ENCODE measurements at regions not wholly inside any gene's neighbourhood (a gene's known extent, or its start where the extent isn't known, plus 50 kb on each side); places are given as distances from the start of the nearest gene placed in this dataset.
"Not testable (repeated sequence)": the region's sequence is repeated elsewhere in the genome, so short reads cannot be mapped to it uniquely, and the experiment has no call there.

GRCh38 chr18:2218101-2218500, 353.2 kb downstream of the METTL4 start:
- H3K4me1 Mint-ChIP-seq (ENCODE audit: low read depth) = no peaks in the 10 kb centered on the region
- no peak overlapping the region for H3K27ac Mint-ChIP-seq
- ChIA-PET CTCF (no interaction called here), POLR2A (no interaction called here)
- DNase-seq (no peak), ATAC-seq (no peak)
- H3K9me3 Mint-ChIP-seq (ENCODE audit: insufficient read depth) = no peaks in the 10 kb centered on the region
- peaks cover 5% of the 10 kb centered on the region for H3K27me3 Mint-ChIP-seq (ENCODE audit: low read depth)
- no peak overlapping the region for H3K4me3 Mint-ChIP-seq
- H3K36me3 Mint-ChIP-seq (ENCODE audit: low read depth) = no peaks in the 10 kb centered on the region

DNA sequence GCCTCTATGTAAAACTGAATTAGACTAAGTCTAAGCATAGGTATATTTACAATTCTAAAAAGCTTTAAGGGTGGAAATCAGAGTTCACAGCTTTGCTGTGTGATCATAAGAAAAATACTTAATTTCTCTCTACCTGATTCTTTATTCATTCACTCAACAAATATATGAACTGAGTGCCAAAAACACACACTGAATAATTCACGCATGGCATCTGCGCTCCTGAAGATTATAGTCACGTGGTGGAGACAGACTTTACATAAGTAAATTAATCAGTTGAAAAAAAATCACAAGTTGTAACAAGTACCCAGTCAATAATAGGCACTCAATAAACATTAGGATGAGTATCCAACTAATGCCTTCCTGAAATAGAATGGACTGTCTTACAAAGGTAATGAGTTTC, 351.6 kb downstream of the METTL4 start:
- DNase-seq (no peak), ATAC-seq (no peak)
- H3K9me3 Mint-ChIP-seq (ENCODE audit: insufficient read depth) = no peaks in the 10 kb centered on the region
- H3K27ac Mint-ChIP-seq = no peak overlapping the region
- H3K4me1 Mint-ChIP-seq (ENCODE audit: low read depth) = no peaks in the 10 kb centered on the region
- H3K27me3 Mint-ChIP-seq (ENCODE audit: low read depth) = peaks cover 5% of the 10 kb centered on the region
- CTCF ChIA-PET = no interaction called here
- H3K4me3 Mint-ChIP-seq = no peak overlapping the region
- no peaks in the 10 kb centered on the region for H3K36me3 Mint-ChIP-seq (ENCODE audit: low read depth)
- POLR2A ChIA-PET = no interaction called here

GRCh38 chr18:2222270-2223185, 348.8 kb downstream of the METTL4 start:
- Mint-ChIP-seq H3K27me3 (ENCODE audit: low read depth) (peaks cover 5% of the 10 kb centered on the region), H3K4me3 (no peak overlapping the region), H3K4me1 (ENCODE audit: low read depth) (no peaks in the 10 kb centered on the region), H3K9me3 (ENCODE audit: insufficient read depth) (no peaks in the 10 kb centered on the region), H3K27ac (no peak overlapping the region), H3K36me3 (ENCODE audit: low read depth) (no peaks in the 10 kb centered on the region)
- ATAC-seq (no peak), DNase-seq (no peak)
- ChIA-PET CTCF (interaction anchor here (1.1 to 2.2 kb wide), 2 partner anchors 20 to 118 kb away, joined by 3 to 7 read pairs; no protein-coding TSS in a partner anchor), POLR2A (no interaction called here)

DNA sequence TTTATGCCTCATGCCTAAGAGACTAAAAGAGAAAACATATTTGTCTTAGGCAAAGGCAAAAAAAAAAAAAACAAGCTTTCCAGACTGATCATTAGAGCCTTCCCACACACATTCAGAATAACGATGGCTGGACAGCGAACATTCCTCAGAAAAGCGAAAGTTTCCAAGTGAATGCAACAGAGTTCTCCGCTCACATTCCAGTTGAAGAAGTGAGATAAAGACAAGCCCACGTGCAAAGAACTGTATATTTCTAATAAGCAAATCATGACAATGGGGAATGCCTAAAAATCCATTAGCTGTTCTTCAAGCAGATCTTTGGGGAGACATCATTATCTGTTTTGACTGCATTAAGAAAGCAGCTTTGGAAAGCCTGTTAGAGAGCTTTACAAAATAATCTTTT, 347.9 kb downstream of the METTL4 start:
- DNase-seq (no peak), ATAC-seq (no peak)
- CTCF ChIA-PET = interaction anchor here (1.1 to 2.2 kb wide), 4 partner anchors 13 to 119 kb away, joined by 3 to 7 read pairs (median 4); no protein-coding TSS in a partner anchor
- Mint-ChIP-seq H3K36me3 (ENCODE audit: low read depth) (no peaks in the 10 kb centered on the region), H3K9me3 (ENCODE audit: insufficient read depth) (no peaks in the 10 kb centered on the region), H3K4me3 (no peak overlapping the region), H3K4me1 (ENCODE audit: low read depth) (no peaks in the 10 kb centered on the region), H3K27me3 (ENCODE audit: low read depth) (peaks cover 3% of the 10 kb centered on the region), H3K27ac (no peak overlapping the region)
- POLR2A ChIA-PET = no interaction called here

DNA sequence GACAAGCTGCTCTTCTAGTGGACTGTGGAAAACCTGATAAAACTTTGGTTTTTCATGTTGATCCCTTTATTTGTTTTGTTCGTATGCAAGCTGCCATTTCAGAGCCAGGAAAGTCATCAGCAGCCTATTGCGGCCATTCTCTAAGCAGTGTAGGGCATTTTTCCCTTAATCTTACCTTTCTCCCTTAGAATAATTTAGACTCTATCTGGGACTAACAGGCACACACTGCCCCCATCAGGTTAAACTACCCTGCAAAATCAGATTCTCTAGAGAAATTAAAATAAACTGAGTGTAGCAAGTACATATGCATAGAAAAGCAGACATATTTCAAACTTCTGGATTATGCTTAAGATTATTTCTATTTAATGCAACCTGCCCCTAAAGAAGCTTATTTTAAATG, 347.5 kb downstream of the METTL4 start:
- CTCF ChIA-PET = interaction anchor here (1.1 to 2.2 kb wide), 4 partner anchors 13 to 120 kb away, joined by 3 to 7 read pairs (median 4); no protein-coding TSS in a partner anchor
- Mint-ChIP-seq H3K27me3 (ENCODE audit: low read depth) (no peaks in the 10 kb centered on the region), H3K36me3 (ENCODE audit: low read depth) (no peaks in the 10 kb centered on the region), H3K4me1 (ENCODE audit: low read depth) (no peaks in the 10 kb centered on the region), H3K4me3 (no peak overlapping the region), H3K27ac (no peak overlapping the region), H3K9me3 (ENCODE audit: insufficient read depth) (no peaks in the 10 kb centered on the region)
- POLR2A ChIA-PET = no interaction called here
- no peak for ATAC-seq
- DNase-seq = no peak

DNA sequence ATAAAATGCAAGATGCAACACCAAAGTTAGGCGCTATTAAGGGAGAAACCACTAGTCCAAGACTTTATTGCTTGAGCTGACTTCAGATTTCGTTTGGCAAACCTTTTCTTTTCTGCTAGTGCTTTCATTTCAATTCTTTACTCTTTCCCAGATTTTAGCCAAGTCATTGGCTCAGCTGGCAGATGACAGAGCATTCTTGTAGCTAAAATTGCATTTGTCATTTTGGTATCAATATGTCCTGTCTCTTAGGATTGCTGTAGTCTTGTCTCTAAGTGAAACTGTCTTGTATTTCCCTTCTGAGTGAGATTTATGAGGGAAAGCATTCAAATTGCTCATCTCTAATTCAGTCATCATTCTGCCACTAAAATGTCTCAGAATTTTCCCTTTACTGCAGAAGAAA, 335.1 kb downstream of the METTL4 start:
- ChIA-PET POLR2A (no interaction called here), CTCF (no interaction called here)
- no peaks in the 10 kb centered on the region for H3K9me3 Mint-ChIP-seq (ENCODE audit: insufficient read depth)
- H3K27ac Mint-ChIP-seq = no peak overlapping the region
- no peak overlapping the region for H3K4me3 Mint-ChIP-seq
- no peaks in the 10 kb centered on the region for H3K36me3 Mint-ChIP-seq (ENCODE audit: low read depth)
- ATAC-seq (no peak), DNase-seq (no peak)
- peaks cover 12% of the 10 kb centered on the region for H3K27me3 Mint-ChIP-seq (ENCODE audit: low read depth)
- H3K4me1 Mint-ChIP-seq (ENCODE audit: low read depth) = no peaks in the 10 kb centered on the region

- Mint-ChIP-seq H3K36me3 (ENCODE audit: low read depth) (no peaks in the 10 kb centered on the region), H3K27me3 (ENCODE audit: low read depth) (peaks cover 12% of the 10 kb centered on the region), H3K4me1 (ENCODE audit: low read depth) (no peaks in the 10 kb centered on the region), H3K4me3 (no peak overlapping the region), H3K9me3 (ENCODE audit: insufficient read depth) (no peaks in the 10 kb centered on the region), H3K27ac (no peak overlapping the region)
- POLR2A ChIA-PET = no interaction called here
- CTCF ChIA-PET = no interaction called here
- ATAC-seq (no peak), DNase-seq (no peak)
These were observed 333.6 kb downstream of the METTL4 start for GRCh38 chr18:2237706-2238105.

DNA sequence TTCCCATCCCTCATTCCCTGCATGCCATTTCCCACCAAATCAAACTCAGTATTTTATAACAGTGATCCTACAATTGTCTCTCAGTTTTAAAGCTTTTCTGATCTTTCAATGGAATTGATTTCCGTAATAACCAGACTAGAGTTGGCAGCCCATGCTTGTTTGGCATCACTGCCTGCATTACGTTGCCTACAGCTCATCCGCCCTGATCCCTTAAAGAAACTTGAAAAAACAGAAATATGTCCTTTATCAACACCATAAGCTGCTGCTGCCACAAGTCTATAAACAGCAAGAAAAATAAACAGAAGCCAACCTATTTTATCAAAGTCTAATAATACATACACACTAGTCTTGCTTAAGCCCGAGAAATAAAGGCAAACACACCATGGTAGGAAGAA, 331.0 kb downstream of the METTL4 start:
- DNase-seq = no peak
- Mint-ChIP-seq H3K4me1 (ENCODE audit: low read depth) (no peaks in the 10 kb centered on the region), H3K36me3 (ENCODE audit: low read depth) (no peaks in the 10 kb centered on the region), H3K27me3 (ENCODE audit: low read depth) (peaks cover 12% of the 10 kb centered on the region), H3K9me3 (ENCODE audit: insufficient read depth) (no peaks in the 10 kb centered on the region), H3K27ac (no peak overlapping the region), H3K4me3 (no peak overlapping the region)
- no peak for ATAC-seq
- POLR2A ChIA-PET = no interaction called here
- CTCF ChIA-PET = no interaction called here

DNA sequence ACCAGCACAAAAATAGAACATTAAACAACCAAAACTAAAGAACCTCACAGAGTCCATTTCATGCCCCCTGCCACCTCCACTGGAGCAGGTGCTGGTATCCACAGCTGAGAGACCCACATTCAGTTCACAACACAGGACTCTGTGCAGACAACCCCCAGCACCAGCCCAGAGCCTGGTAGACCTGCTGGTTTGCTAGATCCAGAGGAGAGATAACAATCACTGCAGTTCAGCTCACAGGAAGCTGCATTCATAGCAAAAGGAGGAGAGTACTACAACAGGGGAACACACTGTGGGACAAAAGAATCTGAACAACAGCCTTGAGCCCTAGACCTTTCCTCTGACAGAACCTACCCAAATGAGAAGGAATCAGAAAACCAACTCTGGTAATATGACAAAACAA, 326.7 kb downstream of the METTL4 start:
- Mint-ChIP-seq H3K4me3 (no peak overlapping the region), H3K4me1 (ENCODE audit: low read depth) (no peaks in the 10 kb centered on the region), H3K27ac (no peak overlapping the region), H3K9me3 (ENCODE audit: insufficient read depth) (no peaks in the 10 kb centered on the region), H3K27me3 (ENCODE audit: low read depth) (no peaks in the 10 kb centered on the region), H3K36me3 (ENCODE audit: low read depth) (no peaks in the 10 kb centered on the region)
- ChIA-PET CTCF (no interaction called here), POLR2A (no interaction called here)
- DNase-seq = no peak
- no peak for ATAC-seq

GRCh38 chr18:2247101-2247500, 324.2 kb downstream of the METTL4 start:
- H3K4me1 Mint-ChIP-seq (ENCODE audit: low read depth); H3K36me3 Mint-ChIP-seq (ENCODE audit: low read depth); H3K27ac Mint-ChIP-seq; H3K27me3 Mint-ChIP-seq (ENCODE audit: low read depth); POLR2A ChIA-PET; ATAC-seq; CTCF ChIA-PET; DNase-seq; H3K9me3 Mint-ChIP-seq (ENCODE audit: insufficient read depth); H3K4me3 Mint-ChIP-seq: not testable (repeated sequence)

DNA sequence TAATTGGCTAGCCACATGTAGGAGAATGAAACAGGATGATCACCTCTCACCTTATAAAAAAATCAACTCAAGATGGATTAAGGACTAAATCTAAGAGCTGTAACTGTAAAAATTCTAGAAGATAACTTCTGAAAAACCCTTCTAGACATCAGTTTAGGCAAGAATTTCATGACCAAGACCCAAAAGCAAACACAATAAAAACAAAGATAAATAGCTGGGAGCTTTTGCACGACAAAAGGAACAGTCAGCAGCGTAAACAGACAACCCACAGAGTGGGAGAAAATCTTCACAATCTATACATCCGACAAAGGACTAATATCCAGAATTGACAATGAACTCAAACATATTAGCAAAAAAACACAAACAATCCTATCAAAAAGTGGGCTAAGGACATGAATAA, 316.3 kb downstream of the METTL4 start:
- H3K27ac Mint-ChIP-seq = no peak overlapping the region
- no peak for ATAC-seq
- no peak for DNase-seq
- no peaks in the 10 kb centered on the region for H3K9me3 Mint-ChIP-seq (ENCODE audit: insufficient read depth)
- POLR2A ChIA-PET = no interaction called here
- H3K36me3 Mint-ChIP-seq (ENCODE audit: low read depth) = no peaks in the 10 kb centered on the region
- H3K27me3 Mint-ChIP-seq (ENCODE audit: low read depth) = no peaks in the 10 kb centered on the region
- H3K4me1 Mint-ChIP-seq (ENCODE audit: low read depth) = no peaks in the 10 kb centered on the region
- CTCF ChIA-PET = no interaction called here
- H3K4me3 Mint-ChIP-seq = no peak overlapping the region

GRCh38 chr18:2256577-2256976, 314.7 kb downstream of the METTL4 start:
- CTCF ChIA-PET = no interaction called here
- H3K9me3 Mint-ChIP-seq (ENCODE audit: insufficient read depth) = no peaks in the 10 kb centered on the region
- no peaks in the 10 kb centered on the region for H3K4me1 Mint-ChIP-seq (ENCODE audit: low read depth)
- no peaks in the 10 kb centered on the region for H3K27me3 Mint-ChIP-seq (ENCODE audit: low read depth)
- H3K27ac Mint-ChIP-seq = no peak overlapping the region
- ATAC-seq = no peak
- no peaks in the 10 kb centered on the region for H3K36me3 Mint-ChIP-seq (ENCODE audit: low read depth)
- no peak overlapping the region for H3K4me3 Mint-ChIP-seq
- POLR2A ChIA-PET = no interaction called here
- no peak for DNase-seq

GRCh38 chr18:2258954-2259353, 312.4 kb downstream of the METTL4 start:
- Mint-ChIP-seq H3K27me3 (ENCODE audit: low read depth) (no peaks in the 10 kb centered on the region), H3K4me3 (no peak overlapping the region), H3K4me1 (ENCODE audit: low read depth) (no peaks in the 10 kb centered on the region), H3K9me3 (ENCODE audit: insufficient read depth) (no peaks in the 10 kb centered on the region), H3K36me3 (ENCODE audit: low read depth) (no peaks in the 10 kb centered on the region), H3K27ac (no peak overlapping the region)
- no peak for DNase-seq
- CTCF ChIA-PET = no interaction called here
- POLR2A ChIA-PET = no interaction called here
- ATAC-seq = no peak

Data from activated CD8-positive, alpha-beta T cell treated with anti-CD3 and anti-CD28 coated beads, Interleukin-2, amount 10 ng/mL, durations not matched to agents 7 days and 5 days (primary cell).